HG03045 (cell line): ENCODE measurements at regions not wholly inside any gene's neighbourhood (a gene's known extent, or its start where the extent isn't known, plus 50 kb on each side); places are given as distances from the start of the nearest gene placed in this dataset.

Experiments used
- ATAC-seq: cut with Tn5 transposase; IDR thresholded peaks from one replicate; pipeline ENCODE4 v1.9.1; 2021; ENCODE audit warnings: mild to moderate bottlenecking, moderate library complexity; ENCODE audit not compliant: unreplicated experiment

DNA sequence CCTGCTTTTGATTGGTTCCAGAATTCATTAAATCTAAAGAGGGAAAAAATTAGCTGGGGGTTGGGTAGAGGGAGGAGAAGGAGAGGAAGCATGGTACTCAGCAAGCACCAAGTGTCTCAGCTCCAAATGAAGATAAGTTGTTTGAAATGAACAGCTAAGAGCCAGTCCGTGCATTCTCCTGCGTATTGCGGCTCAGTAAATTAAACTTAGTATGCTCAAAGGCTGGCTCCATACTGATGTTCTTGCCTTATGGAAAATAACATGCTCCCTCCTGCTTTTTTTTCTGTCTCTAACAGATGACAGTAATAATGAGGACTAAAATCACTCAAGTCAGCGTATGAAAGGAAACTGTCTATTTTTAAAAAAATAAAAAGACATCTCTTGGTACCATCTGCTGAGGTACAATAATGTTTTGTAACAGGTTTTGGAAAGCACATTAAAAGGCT lies 161.0 kb downstream of the SPATA31D1 start:
- no peak for ATAC-seq

DNA sequence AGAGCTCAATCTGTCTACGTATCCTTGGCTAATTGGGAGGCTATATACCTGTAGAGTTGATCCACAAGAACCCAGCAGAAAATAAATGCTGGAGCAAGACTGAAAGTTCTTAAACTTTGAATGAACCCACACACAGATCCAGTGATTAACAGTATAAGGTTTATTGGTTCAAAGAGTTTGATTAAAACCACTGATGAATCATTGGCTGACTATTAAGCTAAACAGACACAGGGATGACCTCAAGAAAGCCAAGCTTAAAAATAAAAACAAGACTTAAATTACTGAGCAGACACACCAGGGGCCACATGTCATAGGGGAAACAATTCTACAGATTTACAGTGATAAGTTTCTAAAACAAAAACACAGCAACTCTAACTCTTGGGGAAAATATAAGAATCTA lies 163.6 kb downstream of the SPATA31D1 start:
- no peak for ATAC-seq

DNA sequence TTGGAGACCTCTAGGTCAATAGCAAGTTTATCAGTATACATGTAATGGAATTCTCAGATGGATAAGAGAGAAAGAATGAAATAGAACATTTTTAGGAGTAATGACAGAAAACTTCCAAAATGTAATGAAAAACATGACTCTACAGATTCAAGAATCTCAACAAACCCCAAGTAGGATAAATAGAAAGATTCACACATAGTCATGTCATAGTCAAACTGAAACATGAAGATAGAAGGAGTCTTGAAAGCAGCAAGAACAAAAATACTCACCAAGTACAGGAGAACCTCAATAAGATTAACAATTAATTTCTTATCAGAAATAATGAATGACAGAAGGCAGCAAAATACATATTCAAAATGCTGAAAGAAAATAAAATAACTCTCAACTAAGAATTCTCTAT lies 164.5 kb downstream of the SPATA31D1 start:
- no peak for ATAC-seq

DNA sequence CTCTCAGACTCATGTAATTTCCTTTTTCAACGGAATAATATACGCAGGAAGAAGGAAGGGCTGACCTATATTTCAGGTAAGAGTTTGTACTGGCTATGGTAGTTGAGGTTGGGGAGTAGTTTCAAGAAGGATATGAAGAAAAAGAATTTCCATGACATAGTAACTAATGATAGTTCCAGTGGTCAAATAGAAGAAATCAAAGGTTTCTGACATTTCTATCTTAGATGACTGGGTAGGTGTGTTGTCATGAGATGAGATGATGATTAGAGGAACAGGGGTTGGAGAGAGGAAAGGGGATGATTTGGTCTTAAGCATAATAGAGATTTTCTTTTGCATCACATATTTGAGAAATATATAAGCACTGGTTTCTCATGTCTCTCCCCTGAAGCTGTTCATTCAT lies 166.0 kb downstream of the SPATA31D1 start:
- ATAC-seq, result no peak

DNA sequence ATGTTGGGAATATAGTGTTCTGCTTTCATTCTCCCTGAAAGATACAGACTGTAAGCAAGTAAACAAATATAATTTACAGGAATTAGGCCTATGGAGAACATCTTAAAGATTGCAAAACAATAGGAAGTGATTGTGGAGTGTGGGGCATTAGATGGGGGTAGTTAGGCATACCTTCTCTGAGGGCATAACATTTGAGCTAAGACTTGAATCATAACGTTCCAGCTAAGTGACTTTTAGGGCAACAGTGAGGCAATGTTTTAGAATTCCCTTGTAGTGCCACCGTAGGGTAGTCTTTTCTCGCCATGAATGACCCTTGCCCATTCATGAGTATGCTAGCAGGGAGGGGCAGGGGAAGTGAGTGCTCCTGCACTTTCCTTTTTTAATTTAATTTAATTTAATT lies 173.3 kb downstream of the SPATA31D1 start:
- ATAC-seq, result no peak

DNA sequence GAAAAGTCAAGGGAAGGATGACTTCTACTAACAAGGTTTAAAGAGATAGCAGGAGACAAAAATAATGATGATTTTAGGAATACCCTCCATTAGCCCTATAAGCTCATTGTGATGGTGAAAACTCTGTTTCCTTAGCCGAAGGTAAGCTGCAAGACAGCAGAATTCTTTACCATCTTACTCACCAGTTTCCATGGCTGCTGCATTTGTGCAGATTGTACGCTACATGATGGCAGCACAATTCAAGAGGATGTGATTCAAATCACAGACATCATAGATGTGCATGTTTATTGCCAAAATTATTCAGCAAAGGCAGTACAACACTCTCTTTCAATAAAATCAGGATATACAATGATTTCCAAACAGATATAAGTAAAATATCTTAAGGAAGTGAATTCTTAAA lies 175.6 kb downstream of the SPATA31D1 start:
- ATAC-seq, result no peak

DNA sequence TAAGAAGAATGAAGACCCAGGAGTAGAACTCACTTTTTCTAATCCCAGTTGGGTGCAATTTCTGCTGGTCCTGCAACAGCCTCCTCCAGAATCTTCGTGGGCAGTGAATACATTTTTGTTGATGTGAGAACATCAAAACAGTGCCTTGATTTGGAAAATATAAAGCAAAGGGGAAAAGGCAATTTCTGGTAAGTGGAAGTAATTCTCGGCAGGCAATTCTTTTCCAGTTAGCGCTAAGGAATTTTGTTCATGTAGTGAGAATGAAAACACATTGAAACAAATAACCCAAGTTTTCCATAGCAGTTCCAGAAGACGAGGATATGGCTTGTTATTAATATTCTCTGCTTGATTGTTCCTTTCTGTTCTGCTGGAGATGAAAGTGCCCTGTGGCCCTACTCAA lies 178.7 kb downstream of the SPATA31D1 start:
- ATAC-seq, result no peak

DNA sequence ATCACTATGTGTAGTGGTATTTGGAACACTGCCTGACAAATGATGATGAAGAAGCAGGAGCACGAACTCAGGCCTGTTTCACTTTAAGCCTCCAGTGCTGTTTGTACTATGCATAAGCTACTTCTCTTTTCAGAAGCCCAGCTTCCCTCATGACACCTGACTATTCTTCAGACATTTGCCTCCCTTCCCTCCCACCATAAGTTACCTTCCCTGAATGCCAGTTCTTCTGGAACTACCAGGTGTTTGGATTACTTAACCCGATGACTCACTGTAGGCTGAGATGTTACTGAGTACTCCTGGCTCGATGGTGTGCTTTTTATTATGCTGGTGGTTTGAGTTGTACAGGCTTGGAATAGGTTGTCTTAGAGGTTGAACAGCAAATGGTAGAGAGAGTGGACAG lies 180.0 kb downstream of the SPATA31D1 start:
- no peak for ATAC-seq

DNA sequence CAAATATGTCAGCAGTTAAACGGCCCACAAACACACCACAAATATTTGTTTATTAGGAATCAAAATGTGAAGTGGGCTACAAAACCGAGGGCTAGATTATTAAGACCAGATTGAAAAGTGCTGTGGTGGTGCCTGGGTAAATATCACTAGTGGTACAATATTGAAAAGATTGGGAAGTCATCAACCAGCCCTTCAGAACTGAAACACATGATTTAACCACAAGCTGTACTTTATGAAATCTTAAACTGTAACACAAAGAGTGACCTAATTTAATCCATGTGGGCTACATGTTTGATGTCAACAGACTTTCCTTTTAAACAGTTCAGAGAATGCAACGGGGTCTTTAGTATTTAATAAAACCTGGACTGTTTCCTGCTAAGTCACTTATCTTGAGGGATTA lies 182.3 kb downstream of the SPATA31D1 start:
- no peak for ATAC-seq

DNA sequence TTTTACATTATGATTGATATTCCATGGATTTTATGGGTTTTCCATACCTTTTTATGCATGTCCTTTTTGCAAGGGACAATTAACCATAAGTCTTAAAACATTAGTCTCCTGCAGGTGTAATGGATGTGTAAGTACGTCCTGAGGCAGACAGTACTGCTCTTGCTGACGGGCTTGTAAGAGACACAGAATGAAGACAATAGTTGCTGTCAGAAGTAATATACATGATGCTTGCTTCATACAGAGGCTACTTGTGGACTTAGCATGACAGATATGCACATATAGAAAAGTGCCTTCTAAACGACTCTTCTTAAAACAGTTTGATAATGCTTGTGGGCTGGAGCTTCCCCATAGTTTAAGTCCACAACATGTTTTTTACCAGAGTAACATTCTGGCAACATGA lies 182.7 kb downstream of the SPATA31D1 start:
- no peak for ATAC-seq

DNA sequence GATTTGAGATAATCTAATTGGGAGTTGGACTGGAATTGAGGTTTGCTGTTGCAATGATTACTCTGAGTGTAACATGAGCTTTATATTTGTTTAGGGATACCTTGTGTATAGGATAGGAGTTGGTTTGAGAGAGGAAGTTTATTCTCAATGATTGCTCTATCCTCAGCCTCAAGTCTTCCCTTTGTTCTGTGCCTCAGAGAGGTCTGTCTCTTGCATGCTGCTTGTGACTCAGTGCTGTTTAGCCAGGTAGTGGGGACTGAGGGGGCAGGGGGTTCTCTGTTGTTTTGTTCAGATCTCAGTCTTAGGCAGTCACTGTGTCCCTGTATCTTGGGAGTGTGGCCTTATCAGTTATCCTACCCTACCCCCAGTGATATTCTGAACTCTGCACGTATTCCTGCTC lies 192.1 kb downstream of the SPATA31D1 start:
- no peak for ATAC-seq

DNA sequence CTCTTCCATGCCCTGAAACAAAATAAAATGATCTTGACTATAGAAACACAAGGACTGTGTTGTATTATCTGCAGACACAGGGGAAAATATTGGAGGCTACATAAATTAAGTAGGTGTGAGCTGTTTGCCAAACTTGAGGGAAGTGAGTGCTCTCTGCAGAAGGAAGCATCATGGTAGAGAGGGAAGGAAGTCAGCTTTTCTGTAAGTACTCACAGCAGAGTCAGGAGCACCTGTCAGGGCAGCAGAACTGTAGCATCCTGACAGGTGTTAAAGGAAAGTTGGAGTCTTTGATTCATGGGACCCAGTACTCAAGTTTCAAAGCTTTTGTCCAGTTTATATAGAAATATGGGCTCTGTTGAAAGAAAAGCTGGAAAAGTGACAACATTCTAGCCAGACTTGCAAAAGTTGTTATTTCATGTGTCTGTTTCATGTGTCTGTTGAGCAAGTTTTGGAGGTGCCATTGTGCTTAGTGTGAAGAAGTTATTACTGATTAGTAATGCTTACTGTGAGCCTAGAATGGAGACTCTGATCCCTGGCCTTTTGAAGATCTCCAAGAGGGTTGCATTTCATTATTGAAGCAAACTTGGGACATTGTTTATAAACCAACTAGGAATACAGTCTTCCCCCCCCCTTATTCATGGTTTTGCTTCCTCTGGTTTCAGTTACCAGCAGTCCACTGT lies 194.7 kb downstream of the SPATA31D1 start:
- no peak for ATAC-seq

DNA sequence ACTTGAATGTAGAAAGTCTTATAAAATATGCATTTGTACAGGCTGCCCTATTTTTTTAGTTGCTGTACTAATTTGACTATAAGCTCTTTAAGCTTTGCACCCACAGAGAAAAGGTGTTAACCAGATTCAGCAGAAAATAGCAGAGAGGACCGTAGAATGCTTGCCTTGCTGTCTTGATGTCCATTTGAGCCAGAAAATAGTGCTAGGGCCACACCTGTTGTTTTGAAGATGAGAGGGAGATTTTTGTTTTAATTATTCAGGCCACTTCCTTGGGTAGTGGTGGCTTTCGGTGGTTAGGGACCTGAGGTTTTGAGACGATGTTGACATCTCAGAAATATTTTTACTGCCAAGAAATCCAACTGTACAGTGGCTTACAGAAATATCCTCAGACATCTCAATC lies 196.0 kb downstream of the SPATA31D1 start:
- no peak for ATAC-seq

DNA sequence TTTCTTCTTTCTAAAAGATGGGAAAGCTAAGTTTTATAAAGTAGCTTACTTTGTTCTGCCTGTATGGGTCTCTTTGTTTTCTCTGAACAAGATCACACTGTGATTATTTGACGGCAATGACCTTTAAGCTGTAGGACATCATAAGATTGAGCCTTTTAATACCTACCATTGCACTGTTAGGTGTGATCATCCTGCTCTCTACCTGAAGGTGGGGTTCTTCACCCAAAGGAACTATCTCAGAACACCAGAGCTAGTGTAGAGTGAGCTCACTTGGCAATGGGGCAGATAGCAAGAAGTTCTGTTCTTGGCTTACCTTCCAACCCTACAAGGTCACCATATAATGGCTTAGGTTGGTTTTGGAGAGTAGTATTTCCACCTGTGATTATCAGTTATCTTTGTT lies 200.2 kb downstream of the SPATA31D1 start:
- no peak for ATAC-seq

DNA sequence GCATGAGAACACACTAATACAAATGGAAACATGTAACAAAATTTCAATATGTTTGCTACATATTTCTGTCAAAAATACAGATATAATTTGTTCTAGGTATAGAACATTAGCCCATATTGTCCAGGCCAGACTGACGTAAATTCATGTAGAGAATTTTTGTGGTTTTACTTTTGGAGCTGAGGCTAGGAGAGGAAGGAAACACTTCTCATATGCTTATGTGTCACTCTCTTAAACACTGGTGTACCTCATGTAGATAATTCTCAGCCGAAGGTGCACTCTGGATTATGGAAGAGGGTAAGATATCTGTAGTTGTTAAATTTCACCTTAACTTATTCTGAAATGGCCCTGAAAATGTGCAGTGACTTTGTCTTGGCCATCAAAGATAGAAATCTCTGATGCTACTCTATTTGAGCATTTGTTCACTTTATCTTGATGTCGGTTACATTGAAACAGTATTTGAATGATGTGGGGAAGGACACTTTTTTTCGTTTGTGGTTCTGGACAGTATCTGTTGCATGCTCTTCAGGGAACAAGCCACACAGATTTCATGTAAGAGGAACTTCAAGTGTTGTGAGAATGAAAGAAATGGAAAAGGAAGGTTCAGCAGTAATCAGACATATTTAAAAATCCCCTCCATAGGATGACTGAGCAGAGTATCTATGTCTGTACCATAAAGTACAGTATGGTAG lies 202.7 kb downstream of the SPATA31D1 start:
- ATAC-seq, result no peak

DNA sequence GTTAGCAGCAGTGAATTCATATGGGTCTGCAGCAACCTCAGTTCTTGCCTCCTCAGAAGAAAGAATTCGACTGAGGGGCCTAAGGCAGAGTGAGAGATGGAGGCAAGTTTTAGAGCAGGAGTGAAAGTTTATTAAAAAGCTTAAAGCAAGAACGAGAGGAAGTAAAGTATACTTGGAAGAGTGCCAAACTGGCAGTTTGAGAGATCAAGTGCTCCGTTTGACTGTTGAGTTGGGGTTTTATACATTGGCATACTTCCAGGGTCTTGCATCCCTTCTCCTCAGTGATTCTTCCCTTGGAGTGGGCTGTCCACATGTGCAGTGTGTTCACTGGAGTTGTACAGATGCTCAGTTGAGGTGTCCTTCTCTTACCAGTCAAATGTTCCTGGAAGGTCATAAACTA lies 203.6 kb downstream of the SPATA31D1 start:
- no peak for ATAC-seq

DNA sequence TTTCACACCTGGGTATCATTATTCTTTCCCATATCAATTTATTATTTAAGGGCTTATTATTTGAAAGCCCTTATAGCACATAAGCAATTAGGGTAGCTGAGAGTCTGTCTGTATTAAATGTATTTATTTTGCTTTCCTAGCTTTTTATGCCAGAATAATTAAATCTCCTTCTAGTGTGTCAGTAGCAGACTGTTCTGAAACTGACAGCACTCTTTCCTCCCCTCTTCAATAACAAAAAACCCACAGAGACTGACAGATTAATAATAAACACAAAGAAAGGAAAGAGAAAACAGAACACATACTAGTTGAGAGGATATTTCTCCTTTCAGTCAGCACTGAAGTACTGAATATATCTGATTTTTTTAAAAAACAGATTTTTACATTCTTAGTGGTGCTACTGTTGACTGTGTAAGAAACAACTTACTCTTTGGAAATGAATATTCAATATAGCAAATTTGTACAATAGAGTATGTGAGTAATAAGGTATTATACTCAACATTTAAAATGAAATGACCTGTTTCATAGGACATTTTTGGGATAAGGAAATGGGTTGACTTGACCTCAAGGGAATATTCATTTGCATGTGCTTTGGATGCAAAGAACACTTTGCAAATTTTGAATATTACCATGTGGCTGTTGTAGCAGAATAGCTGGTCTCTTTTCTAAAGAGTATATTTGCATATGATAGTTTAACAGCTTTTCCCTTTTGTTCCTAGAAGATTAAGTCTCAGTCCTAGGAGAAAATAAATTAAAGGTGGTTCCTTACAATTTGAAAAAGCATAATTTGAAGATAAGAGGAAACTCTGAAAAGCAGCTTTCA lies 208.3 kb downstream of the SPATA31D1 start:
- ATAC-seq, result no peak

DNA sequence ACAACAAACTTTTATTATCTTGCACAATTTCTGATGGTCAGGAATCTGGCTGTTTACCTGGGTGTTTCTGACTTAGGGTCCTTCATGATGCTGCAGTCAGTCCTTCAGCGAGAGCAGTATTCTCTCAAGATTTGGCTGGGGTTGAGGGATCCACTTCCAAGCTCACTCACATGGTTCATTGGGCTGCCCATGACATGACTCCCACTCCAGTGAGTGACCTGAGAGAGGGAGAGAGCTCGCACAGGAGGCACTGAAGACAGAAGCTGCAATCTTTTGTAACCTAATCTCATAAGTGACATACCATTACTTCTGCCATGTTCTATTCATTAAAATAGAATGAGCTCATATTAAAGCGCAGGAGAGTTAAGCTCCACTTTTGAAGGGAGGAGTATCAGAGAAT lies 212.6 kb downstream of the SPATA31D1 start:
- ATAC-seq, result no peak

DNA sequence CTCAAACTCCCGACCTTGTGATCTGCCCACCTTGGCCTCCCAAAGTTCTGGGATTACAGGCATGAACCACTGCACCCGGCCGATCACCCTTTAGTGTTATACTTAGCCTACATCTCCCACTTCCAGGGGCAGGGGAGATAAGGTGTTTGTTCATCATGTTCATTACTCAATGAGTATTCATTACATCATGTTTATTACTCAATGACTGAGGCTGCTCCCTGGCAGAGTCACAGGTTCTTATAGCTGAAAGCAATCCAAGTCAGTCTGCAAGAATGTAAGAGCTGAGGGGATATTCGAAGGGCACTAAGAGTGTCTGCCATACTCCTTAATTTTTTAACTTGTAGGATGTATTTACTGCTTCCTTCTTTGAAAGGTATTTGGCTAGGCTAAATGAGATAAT lies 214.2 kb downstream of the SPATA31D1 start:
- ATAC-seq, result no peak

DNA sequence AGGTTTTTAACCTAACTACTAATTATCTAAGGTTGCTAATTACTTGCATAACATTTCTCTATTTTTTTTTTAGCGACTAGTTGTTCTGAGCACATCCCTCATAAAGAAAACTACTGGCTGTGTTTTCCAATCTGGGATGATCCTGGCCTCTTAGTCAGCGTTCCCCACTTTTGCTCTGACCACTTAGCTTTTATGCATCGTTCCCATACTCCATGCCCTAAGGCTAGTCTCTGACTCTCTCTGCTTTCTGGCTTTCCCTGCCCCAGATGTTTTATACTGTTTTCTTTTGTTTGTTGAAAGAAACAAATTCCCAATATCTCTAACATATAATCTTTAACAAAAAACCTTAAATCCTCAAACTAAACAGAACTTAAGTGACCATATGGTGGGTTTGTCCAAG lies 217.9 kb downstream of the SPATA31D1 start:
- ATAC-seq, result no peak

DNA sequence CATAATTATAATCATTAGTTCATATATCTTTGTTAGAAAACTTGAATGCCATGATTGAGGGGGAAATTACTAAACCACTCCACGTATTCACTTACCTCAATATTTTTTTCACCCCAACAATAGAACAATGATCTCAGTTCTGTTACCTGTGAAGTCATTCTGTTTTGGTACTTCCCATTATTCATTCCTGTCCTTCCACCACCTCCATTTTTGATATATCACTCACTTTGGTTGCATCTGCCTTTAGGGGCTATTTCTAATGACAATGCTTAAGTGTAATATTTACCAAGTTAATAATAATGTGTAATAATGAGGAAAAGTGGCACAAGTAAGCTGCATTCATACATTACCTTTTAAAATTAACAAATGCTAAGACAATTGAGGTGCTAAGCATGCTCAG lies 218.4 kb downstream of the SPATA31D1 start:
- no peak for ATAC-seq
